Panc1 (cell line): ENCODE measurements at regions not wholly inside any gene's neighbourhood (a gene's known extent, or its start where the extent isn't known, plus 50 kb on each side); places are given as distances from the start of the nearest gene placed in this dataset.

Experiments
- ATAC-seq: fragments of 200-7000 bp; cut with Tn5 transposase; 2 replicates; pipeline ENCODE4 v1.9.1; 2020; ENCODE audit warnings: mild to moderate bottlenecking, moderate library complexity
- BruUV-seq: library from RNA; stranded (reverse); fragments of 400-500 nt; replicated peaks from 2 replicates; lab custom pipeline; 2021; lab: Mats Ljungman, UMichigan
- CTCF ChIA-PET: fragments of 300-600 bp; sonication (Branson Sonifier 250); formaldehyde crosslinking; loops from one replicate; lab custom pipeline; 2022; ENCODE audit warnings: antibody characterized with exemption; lab: Charles Lee
- POLR2A ChIA-PET: fragments of 300-600 bp; sonication (Branson Sonifier 250); formaldehyde crosslinking; loops from one replicate; lab custom pipeline; 2022; ENCODE audit warnings: antibody characterized with exemption; lab: Charles Lee
- DNase-seq: peaks from one replicate; pipeline ENCODE4 v3.0.0-alpha.2; 2010; ENCODE audit warnings: low read depth, low spot score
- H3K27ac ChIP-seq: 2 replicates; pipeline ENCODE4 v1.5.1; 2011; ENCODE audit warnings: mild to moderate bottlenecking, low read length, inconsistent platforms
- H3K27me3 ChIP-seq: fragments of 200-500 bp; sonication (Bioruptor generic); 2 replicates; pipeline ENCODE4 v1.6.0; 2014; ENCODE audit warnings: low read length, inconsistent platforms; ENCODE audit not compliant: control insufficient read depth, insufficient read depth
- H3K36me3 ChIP-seq: fragments of 200-500 bp; sonication (Bioruptor generic); 2 replicates; pipeline ENCODE4 v1.5.1; 2014; ENCODE audit warnings: inconsistent platforms, mild to moderate bottlenecking, low read length, moderate library complexity; ENCODE audit not compliant: control insufficient read depth, insufficient read depth
- H3K4me1 ChIP-seq: 2 replicates; pipeline ENCODE4 v1.5.1; 2011; ENCODE audit warnings: inconsistent platforms, mild to moderate bottlenecking, low read length, moderate library complexity; ENCODE audit not compliant: control insufficient read depth, insufficient read depth
- H3K4me3 ChIP-seq, 2 experiments: 2 replicates each; pipeline ENCODE4 v1.5.1; 2011 to 2012; ENCODE audit warnings: low read depth in 2 of 2, low read length in 2 of 2, mild to moderate bottlenecking in 2 of 2, inconsistent platforms in 1 of 2, moderate library complexity in 1 of 2
- H3K9me3 ChIP-seq: fragments of 200-500 bp; sonication (Bioruptor generic); 2 replicates; pipeline ENCODE4 v1.5.1; 2014; ENCODE audit warnings: low read depth, mild to moderate bottlenecking, inconsistent platforms, low read length, moderate library complexity; ENCODE audit not compliant: control insufficient read depth, insufficient read depth
- POLR2AphosphoS5 ChIP-seq: IDR thresholded peaks from 2 replicates; pipeline ENCODE4 v1.6.1; 2012; ENCODE audit warnings: mild to moderate bottlenecking, low read depth, low read length, moderate library complexity
- SIN3A ChIP-seq: IDR thresholded peaks from 2 replicates; pipeline ENCODE4 v1.6.1; 2012; ENCODE audit warnings: low read depth, mild to moderate bottlenecking, low read length, moderate library complexity, borderline replicate concordance; ENCODE audit not compliant: insufficient read depth
- TCF7L2 ChIP-seq: IDR thresholded peaks from 2 replicates; pipeline ENCODE4 v1.6.1; 2011; ENCODE audit warnings: mild to moderate bottlenecking, low read depth, low read length, inconsistent platforms
- in situ Hi-C: cut with HindIII; loops from 2 replicates; pipeline ENCODE4 v1.10.0; 2016; ENCODE audit warnings: low sequenced_read_pairs, low pct_unique_long_range_greater_than_20kb
- intact Hi-C: fragments of 100-400 bp; cut with micrococcal nuclease; formaldehyde crosslinking; loops from one replicate; pipeline ENCODE4 v1.10.0; 2022; ENCODE audit not compliant: unreplicated experiment
- TF ChIP-seq, protein P1 (sequence below), 2 experiments: IDR thresholded peaks; 2 replicates each; pipeline ENCODE4 v1.6.1; 2011 to 2012; ENCODE audit warnings: low read depth in 2 of 2, control low read depth in 1 of 2, low read length in 1 of 2, mild to moderate bottlenecking in 1 of 2, moderate library complexity in 1 of 2; ENCODE audit not compliant: insufficient read depth in 1 of 2
- TF ChIP-seq, protein P2 (sequence below): fragments of 450-650 bp; IDR thresholded peaks from 2 replicates; pipeline ENCODE4 v1.5.1; 2017; ENCODE audit warnings: mild to moderate bottlenecking

DNA sequence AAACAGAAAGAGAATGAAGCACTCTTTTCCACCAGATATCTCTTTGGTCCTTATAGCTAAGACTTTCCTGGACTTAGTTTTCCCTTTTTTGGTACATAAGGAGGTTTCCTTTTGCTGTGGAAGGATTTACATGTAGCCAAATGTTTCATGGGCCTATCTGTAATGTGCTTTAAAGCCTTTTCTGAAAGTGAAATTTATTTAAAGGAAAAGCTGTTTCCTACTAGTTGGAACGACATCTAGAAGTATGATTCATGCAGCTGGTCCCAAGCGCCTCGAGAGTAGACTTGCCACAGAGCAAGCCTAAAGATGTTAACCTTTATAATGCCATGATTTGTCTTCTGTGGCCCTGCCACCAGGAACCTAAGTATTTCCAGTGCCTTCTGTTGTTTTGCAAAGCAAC is 390.3 kb downstream of the DLEU7 start:
- Histone ChIP-seq H3K9me3 (no peaks in the 10 kb centered on the region), H3K36me3 (no peaks in the 10 kb centered on the region), H3K4me3 (no peak overlapping the region), H3K4me1 (no peaks in the 10 kb centered on the region), H3K27ac (peak overlapping the region; percentile 4; the same call in 1 of the 2 replicates), H3K27me3 (no peaks in the 10 kb centered on the region)
- no peak for DNase-seq
- ChIA-PET POLR2A (no interaction called here), CTCF (no interaction called here)
- no TSS peak for BruUV-seq
- no peak for TF ChIP-seq TCF7L2
- TF ChIP-seq SIN3A = no peak
- TF ChIP-seq, protein P1, sequence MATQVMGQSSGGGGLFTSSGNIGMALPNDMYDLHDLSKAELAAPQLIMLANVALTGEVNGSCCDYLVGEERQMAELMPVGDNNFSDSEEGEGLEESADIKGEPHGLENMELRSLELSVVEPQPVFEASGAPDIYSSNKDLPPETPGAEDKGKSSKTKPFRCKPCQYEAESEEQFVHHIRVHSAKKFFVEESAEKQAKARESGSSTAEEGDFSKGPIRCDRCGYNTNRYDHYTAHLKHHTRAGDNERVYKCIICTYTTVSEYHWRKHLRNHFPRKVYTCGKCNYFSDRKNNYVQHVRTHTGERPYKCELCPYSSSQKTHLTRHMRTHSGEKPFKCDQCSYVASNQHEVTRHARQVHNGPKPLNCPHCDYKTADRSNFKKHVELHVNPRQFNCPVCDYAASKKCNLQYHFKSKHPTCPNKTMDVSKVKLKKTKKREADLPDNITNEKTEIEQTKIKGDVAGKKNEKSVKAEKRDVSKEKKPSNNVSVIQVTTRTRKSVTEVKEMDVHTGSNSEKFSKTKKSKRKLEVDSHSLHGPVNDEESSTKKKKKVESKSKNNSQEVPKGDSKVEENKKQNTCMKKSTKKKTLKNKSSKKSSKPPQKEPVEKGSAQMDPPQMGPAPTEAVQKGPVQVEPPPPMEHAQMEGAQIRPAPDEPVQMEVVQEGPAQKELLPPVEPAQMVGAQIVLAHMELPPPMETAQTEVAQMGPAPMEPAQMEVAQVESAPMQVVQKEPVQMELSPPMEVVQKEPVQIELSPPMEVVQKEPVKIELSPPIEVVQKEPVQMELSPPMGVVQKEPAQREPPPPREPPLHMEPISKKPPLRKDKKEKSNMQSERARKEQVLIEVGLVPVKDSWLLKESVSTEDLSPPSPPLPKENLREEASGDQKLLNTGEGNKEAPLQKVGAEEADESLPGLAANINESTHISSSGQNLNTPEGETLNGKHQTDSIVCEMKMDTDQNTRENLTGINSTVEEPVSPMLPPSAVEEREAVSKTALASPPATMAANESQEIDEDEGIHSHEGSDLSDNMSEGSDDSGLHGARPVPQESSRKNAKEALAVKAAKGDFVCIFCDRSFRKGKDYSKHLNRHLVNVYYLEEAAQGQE (IDR thresholded peaks at IDR 0.05; ENCODE audit: insufficient read depth in 1 of 2, low read depth in 2 of 2, low read length in 1 of 2) = no peak
- TF ChIP-seq, protein P2, sequence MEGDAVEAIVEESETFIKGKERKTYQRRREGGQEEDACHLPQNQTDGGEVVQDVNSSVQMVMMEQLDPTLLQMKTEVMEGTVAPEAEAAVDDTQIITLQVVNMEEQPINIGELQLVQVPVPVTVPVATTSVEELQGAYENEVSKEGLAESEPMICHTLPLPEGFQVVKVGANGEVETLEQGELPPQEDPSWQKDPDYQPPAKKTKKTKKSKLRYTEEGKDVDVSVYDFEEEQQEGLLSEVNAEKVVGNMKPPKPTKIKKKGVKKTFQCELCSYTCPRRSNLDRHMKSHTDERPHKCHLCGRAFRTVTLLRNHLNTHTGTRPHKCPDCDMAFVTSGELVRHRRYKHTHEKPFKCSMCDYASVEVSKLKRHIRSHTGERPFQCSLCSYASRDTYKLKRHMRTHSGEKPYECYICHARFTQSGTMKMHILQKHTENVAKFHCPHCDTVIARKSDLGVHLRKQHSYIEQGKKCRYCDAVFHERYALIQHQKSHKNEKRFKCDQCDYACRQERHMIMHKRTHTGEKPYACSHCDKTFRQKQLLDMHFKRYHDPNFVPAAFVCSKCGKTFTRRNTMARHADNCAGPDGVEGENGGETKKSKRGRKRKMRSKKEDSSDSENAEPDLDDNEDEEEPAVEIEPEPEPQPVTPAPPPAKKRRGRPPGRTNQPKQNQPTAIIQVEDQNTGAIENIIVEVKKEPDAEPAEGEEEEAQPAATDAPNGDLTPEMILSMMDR = no peak
- no peak for TF ChIP-seq POLR2AphosphoS5
- intact Hi-C loops (no loop called here), in situ Hi-C loops (no loop called here)
- no peak for ATAC-seq

DNA sequence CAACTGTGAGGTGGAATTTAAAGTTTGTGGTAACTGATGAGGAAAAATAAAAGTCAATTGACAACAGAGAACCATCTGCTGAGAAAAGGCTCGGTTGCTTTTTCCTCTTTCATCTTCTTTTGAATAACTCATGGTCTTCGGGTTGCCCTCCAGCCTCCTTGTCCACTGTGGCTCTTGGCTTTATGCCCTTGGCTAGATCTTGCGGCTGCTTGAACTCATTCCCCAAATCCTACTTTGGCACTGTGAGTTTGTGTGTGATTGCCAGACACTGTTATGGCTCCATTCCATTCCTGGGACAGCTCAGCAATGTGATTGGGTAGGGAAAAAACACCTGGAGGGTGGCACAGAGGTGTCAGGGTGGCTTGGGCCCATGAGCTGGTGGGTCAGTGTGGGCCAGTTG is 387.4 kb downstream of the DLEU7 start:
- CTCF ChIA-PET = no interaction called here
- H3K4me1 ChIP-seq = no peaks in the 10 kb centered on the region
- POLR2A ChIA-PET = no interaction called here
- no peak overlapping the region for H3K4me3 ChIP-seq
- no peaks in the 10 kb centered on the region for H3K36me3 ChIP-seq
- no peaks in the 10 kb centered on the region for H3K9me3 ChIP-seq
- BruUV-seq = no TSS peak
- ATAC-seq (no peak), DNase-seq (no peak)
- H3K27ac ChIP-seq = no peak overlapping the region
- no peak for TF ChIP-seq SIN3A
- TF ChIP-seq, protein P2 = no peak
- TF ChIP-seq, protein P1 (IDR thresholded peaks at IDR 0.05; ENCODE audit: insufficient read depth in 1 of 2, low read depth in 2 of 2, low read length in 1 of 2) = no peak
- no peak for TF ChIP-seq POLR2AphosphoS5
- TF ChIP-seq TCF7L2 = no peak
- in situ Hi-C loops = no loop called here
- intact Hi-C loops = no loop called here
- H3K27me3 ChIP-seq = no peaks in the 10 kb centered on the region
